Adrenal gland (tissue), 9 donors: ENCODE measurements at regions not wholly inside any gene's neighbourhood (a gene's known extent, or its start where the extent isn't known, plus 50 kb on each side); places are given as distances from the start of the nearest gene placed in this dataset.

ENCODE experiments used
- DNase-seq, 7 donors: peaks; one replicate each; pipeline ENCODE4 v3.0.0-alpha.2; 2019 to 2020
- H3K27ac ChIP-seq, 5 donors: fragments of 200-600 bp; sonication (generic) in 4 of 5; 1 replicate in 3 of 5; 2 replicates in 2 of 5; pipeline versions ENCODE4 v1.5.1 to v1.8.0; 2016 to 2020; ENCODE audit warnings: mild to moderate bottlenecking in 1 of 5
- H3K27me3 ChIP-seq: fragments of 200-600 bp; 2 replicates; pipeline ENCODE4 v1.8.0; 2021
- H3K36me3 ChIP-seq, 2 donors: fragments of 200-600 bp; replicated peaks in 1 of 2; 1 replicate in 1 of 2; 2 replicates in 1 of 2; pipeline versions ENCODE4 v1.5.1 to v1.8.0; 2018 to 2022
- H3K4me1 ChIP-seq, 2 donors: fragments of 200-600 bp; replicated peaks in 1 of 2; 1 replicate in 1 of 2; 2 replicates in 1 of 2; pipeline versions ENCODE4 v1.5.1 to v1.8.0; 2018 to 2021
- H3K4me3 ChIP-seq, 4 donors: fragments of 200-600 bp; sonication (generic) in 3 of 4; one replicate each; pipeline ENCODE4 v1.5.1; 2016 to 2018
- H3K9me3 ChIP-seq, 3 donors: fragments of 200-600 bp; sonication (generic) in 1 of 3; replicated peaks in 1 of 3; 1 replicate in 2 of 3; 2 replicates in 1 of 3; pipeline versions ENCODE4 v1.5.1 to v1.8.0; 2016 to 2021
- POLR2A ChIP-seq, 2 donors: fragments of 450-650 bp; IDR thresholded peaks; one replicate each; pipeline ENCODE4 v1.6.1; 2017; ENCODE audit warnings: antibody characterized with exemption in 2 of 2, mild to moderate bottlenecking in 2 of 2, moderate library complexity in 1 of 2
- WGBS, 4 donors: extraction: QIAGEN DNeasy Blood & Tissue Kit in 2 of 4; methylation state at CpG; one replicate each; pipeline versions ENCODE4 v1.1.5 to v1.1.7; 2013 to 2017; 5-methylcytosine and 5-hydroxymethylcytosine counted together
- intact Hi-C, 2 donors: fragments of 100-400 bp; cut with DNase I; formaldehyde crosslinking; loops; one replicate each; pipeline versions ENCODE4 v1.14.1 to v1.15.0; 2022 to 2023
- TF ChIP-seq, protein P1 (sequence below), 6 experiments: fragments of 450-650 bp in 4 of 6; fragments of 200-600 bp in 2 of 6; sonication (generic) in 1 of 6; IDR thresholded peaks; 1 replicate in 5 of 6; 2 replicates in 1 of 6; pipeline versions ENCODE4 v1.5.1 to v1.8.0; 2016 to 2021; ENCODE audit warnings: antibody characterized with exemption in 6 of 6, mild to moderate bottlenecking in 2 of 6, moderate library complexity in 1 of 6
- donor health status: healthy with polysubstance abuse.
- donor health status: Bipolar disorder and iron deficiency.
- donor health status: DM: yes; HTN: yes; CAD: no.
- donor health status: DM: no; HTN: no; CAD: no.
- donor health status: DM: no; HTN: no; CAD: no.

DNA sequence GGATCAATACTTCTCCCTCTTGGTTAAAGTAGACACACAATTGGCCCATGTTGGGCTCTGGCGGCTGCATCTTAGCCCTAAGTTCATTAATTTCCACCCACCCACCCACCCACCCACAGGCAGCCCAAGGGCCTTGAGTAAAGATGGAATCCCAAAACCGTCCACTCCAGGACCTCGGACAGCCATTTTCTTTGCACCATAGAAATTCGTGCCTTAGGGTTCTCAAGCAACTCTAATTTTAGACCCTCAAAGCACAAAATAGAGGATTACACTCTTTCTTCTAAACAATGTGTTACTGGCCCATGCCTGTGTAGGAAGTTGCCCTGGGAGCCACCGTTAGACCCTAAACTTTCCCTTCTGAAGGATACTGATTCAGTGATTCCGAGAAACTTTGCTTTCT is 568.5 kb downstream of the IRX1 start:
- Histone ChIP-seq H3K9me3 (no peaks in the 10 kb centered on the region), H3K4me3 (no peak overlapping the region), H3K27me3 (no peaks in the 10 kb centered on the region), H3K4me1 (no peaks in the 10 kb centered on the region), H3K36me3 (no peaks in the 10 kb centered on the region), H3K27ac (no peak overlapping the region)
- no peak for DNase-seq
- TF ChIP-seq POLR2A (IDR thresholded peaks at IDR 0.05), result no peak
- TF ChIP-seq, protein P1, sequence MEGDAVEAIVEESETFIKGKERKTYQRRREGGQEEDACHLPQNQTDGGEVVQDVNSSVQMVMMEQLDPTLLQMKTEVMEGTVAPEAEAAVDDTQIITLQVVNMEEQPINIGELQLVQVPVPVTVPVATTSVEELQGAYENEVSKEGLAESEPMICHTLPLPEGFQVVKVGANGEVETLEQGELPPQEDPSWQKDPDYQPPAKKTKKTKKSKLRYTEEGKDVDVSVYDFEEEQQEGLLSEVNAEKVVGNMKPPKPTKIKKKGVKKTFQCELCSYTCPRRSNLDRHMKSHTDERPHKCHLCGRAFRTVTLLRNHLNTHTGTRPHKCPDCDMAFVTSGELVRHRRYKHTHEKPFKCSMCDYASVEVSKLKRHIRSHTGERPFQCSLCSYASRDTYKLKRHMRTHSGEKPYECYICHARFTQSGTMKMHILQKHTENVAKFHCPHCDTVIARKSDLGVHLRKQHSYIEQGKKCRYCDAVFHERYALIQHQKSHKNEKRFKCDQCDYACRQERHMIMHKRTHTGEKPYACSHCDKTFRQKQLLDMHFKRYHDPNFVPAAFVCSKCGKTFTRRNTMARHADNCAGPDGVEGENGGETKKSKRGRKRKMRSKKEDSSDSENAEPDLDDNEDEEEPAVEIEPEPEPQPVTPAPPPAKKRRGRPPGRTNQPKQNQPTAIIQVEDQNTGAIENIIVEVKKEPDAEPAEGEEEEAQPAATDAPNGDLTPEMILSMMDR (IDR thresholded peaks at IDR 0.05), result no peak
- 78 to 87% (median 82%) methylated on average over 6 of the region's 6 CpGs for WGBS, 4 donors
- intact Hi-C loops, result no loop called here

DNA sequence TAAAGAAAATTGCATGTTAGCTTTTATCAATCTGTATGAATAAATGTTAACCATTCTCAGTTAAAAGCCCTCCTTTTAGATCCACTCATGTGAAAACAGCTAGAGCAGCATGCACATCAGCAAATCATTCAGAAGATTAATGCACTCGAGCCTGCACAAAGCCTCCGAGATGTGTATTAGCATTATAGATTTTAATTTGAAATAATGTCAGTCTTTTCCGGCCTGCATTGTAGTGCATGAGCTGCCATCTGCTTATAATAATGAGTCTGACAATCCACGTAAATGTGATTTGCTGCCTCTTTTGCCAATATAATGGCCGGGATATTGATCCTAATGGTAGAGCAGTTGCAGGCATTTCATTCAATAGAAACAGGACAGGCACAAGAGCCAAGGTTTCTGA is 585.1 kb downstream of the IRX1 start:
- H3K4me3 ChIP-seq, result no peak overlapping the region
- no peak for DNase-seq
- intact Hi-C loops, result no loop called here
- H3K27ac ChIP-seq, result no peak overlapping the region
- no peaks in the 10 kb centered on the region for H3K9me3 ChIP-seq
- no peaks in the 10 kb centered on the region for H3K4me1 ChIP-seq
- H3K36me3 ChIP-seq, result no peaks in the 10 kb centered on the region
- H3K27me3 ChIP-seq, result no peaks in the 10 kb centered on the region
- TF ChIP-seq, protein P1 (IDR thresholded peaks at IDR 0.05), result no peak
- no peak for TF ChIP-seq POLR2A (IDR thresholded peaks at IDR 0.05)
- 66 to 80% (median 75%) methylated on average over 5 of the region's 5 CpGs for WGBS, 4 donors

DNA sequence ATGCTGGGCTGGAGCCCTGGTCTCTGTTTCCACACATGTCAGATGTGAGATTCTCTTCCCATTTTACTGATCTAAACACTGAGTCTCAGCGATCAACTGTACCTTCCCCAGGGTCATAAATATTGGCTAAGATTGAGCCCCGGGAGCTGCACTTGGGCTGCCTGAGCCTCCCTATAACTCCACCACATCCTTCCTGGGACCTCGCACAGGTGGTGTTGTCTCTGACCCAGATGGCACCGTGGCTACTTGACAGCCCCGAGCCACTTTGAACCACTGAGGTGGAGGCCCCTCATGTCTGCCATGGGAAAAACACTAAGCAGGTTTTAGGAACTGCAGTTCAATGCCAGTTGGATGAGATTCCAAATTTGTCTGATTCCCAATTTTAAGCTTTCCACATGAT is 586.5 kb downstream of the IRX1 start:
- H3K4me1 ChIP-seq, result no peaks in the 10 kb centered on the region
- intact Hi-C loops, result no loop called here
- no peak overlapping the region for H3K4me3 ChIP-seq
- H3K36me3 ChIP-seq, result no peaks in the 10 kb centered on the region
- H3K9me3 ChIP-seq, result no peaks in the 10 kb centered on the region
- no peak overlapping the region for H3K27ac ChIP-seq
- no peaks in the 10 kb centered on the region for H3K27me3 ChIP-seq
- no peak for DNase-seq
- TF ChIP-seq, protein P1 (IDR thresholded peaks at IDR 0.05), result no peak
- TF ChIP-seq POLR2A (IDR thresholded peaks at IDR 0.05), result no peak
- WGBS, 4 donors, result 69 to 88% (median 83%) methylated on average over 5 of the region's 5 CpGs

DNA sequence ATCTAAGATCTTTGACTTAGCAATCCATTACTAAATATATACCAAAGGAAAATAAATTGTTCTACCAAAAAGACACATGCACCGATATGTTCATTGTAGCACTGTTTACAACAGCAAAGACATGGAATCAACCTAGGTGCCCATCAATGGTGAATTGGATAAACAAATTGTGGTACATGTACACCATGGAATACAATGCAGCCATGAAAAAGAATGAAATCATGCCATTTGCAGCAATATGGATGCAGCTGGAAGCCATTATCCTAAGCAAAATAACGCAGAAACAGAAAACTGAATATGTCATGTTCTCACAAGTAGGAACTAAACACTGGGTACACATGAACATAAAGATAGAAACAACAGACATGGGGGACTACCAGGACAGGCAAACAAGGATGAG is 589.5 kb downstream of the IRX1 start:
- no peak overlapping the region for H3K4me3 ChIP-seq
- DNase-seq, result no peak
- H3K27ac ChIP-seq, result no peak overlapping the region
- no peak for TF ChIP-seq POLR2A (IDR thresholded peaks at IDR 0.05)
- TF ChIP-seq, protein P1 (IDR thresholded peaks at IDR 0.05), result no peak
- H3K9me3 ChIP-seq, result no peaks in the 10 kb centered on the region
- H3K4me1 ChIP-seq, result no peaks in the 10 kb centered on the region
- WGBS, 4 donors, result 75 to 86% (median 82%) methylated on average over 2 of the region's 2 CpGs
- no peaks in the 10 kb centered on the region for H3K27me3 ChIP-seq
- intact Hi-C loops, result no loop called here
- H3K36me3 ChIP-seq, result no peaks in the 10 kb centered on the region
